AG04450 (cell line): ENCODE measurements at regions not wholly inside any gene's neighbourhood (a gene's known extent, or its start where the extent isn't known, plus 50 kb on each side); places are given as distances from the start of the nearest gene placed in this dataset.
"Not testable (repeated sequence)": the region's sequence is repeated elsewhere in the genome, so short reads cannot be mapped to it uniquely, and the experiment has no call there.

Experiments used
- CTCF ChIA-PET: fragments of 300-600, 350-600 bp; formaldehyde crosslinking; extraction: SDS; loops from one replicate; lab custom pipeline; 2022; ENCODE audit warnings: antibody characterized with exemption, inconsistent platforms; lab: Charles Lee
- POLR2A ChIA-PET: fragments of 350-600 bp; formaldehyde crosslinking; extraction: SDS; loops from one replicate; lab custom pipeline; 2021; ENCODE audit warnings: antibody characterized with exemption, inconsistent platforms; lab: Yijun Ruan, JAX
- DNase-seq: peaks from one replicate; pipeline ENCODE4 v3.0.0-alpha.2; 2011; ENCODE audit warnings: low read depth, low spot score
- H3K27ac ChIP-seq: one replicate; pipeline ENCODE4 v1.5.1; 2012; ENCODE audit warnings: low read depth, low read length, control low read depth
- H3K27me3 ChIP-seq: one replicate; pipeline ENCODE4 v1.6.0; 2012; ENCODE audit warnings: low read length; ENCODE audit not compliant: control insufficient read depth, insufficient read depth
- H3K4me3 ChIP-seq: 2 replicates; pipeline ENCODE4 v1.5.1; 2011; ENCODE audit warnings: mild to moderate bottlenecking, low read depth, low read length, control low read depth
- H3K9me3 ChIP-seq: 2 replicates; pipeline ENCODE4 v1.5.1; 2012; ENCODE audit warnings: low read length; ENCODE audit not compliant: control insufficient read depth, insufficient read depth

DNA sequence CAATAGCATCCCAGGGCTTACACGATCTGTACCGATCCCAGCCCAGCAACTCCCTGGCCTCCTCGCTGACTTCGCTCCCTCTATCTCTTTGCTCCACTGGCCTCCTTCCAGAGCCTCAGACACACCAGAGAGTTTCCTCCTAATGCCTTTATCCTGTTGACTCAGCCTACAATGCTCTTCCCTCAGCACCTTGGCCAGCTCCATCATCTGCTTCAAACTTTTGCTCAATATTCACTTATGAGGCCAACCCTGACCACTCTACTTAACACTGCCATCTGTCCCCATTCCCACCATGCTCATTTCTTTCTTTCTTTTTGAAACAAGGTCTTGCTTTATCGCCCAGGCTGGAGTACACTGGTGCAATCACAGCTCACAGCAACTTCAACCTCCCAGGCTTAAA lies 180.9 kb downstream of the CEP170 start:
- DNase-seq, CTCF ChIA-PET, H3K27me3 ChIP-seq, POLR2A ChIA-PET, H3K27ac ChIP-seq, H3K4me3 ChIP-seq, H3K9me3 ChIP-seq: not testable (repeated sequence)

DNA sequence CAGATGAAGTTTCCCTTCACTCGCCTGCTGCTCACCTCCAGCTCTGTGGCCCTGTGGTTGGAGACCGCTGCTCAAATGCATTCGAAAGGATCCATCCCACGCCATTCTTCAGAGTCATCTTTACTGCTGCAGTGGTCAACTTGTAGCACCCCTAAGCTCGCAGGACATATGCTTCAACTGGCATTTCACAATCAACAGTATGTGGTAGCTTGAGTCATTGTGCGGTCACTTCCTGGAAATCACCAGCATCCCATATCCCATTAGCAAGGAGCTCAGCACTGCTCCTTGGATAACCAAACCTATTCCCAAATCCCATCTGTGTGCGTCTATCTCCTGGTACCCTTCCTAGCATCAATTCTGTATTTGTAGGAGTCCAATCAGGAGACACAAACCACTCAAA lies 188.0 kb downstream of the CEP170 start:
- H3K4me3 ChIP-seq, H3K27me3 ChIP-seq, CTCF ChIA-PET, POLR2A ChIA-PET, H3K27ac ChIP-seq, H3K9me3 ChIP-seq, DNase-seq: not testable (repeated sequence)

GRCh38 chr1:243061965-243062364 lies 193.1 kb downstream of the CEP170 start:
- CTCF ChIA-PET, H3K9me3 ChIP-seq, H3K27me3 ChIP-seq, POLR2A ChIA-PET, DNase-seq, H3K27ac ChIP-seq, H3K4me3 ChIP-seq: not testable (repeated sequence)

DNA sequence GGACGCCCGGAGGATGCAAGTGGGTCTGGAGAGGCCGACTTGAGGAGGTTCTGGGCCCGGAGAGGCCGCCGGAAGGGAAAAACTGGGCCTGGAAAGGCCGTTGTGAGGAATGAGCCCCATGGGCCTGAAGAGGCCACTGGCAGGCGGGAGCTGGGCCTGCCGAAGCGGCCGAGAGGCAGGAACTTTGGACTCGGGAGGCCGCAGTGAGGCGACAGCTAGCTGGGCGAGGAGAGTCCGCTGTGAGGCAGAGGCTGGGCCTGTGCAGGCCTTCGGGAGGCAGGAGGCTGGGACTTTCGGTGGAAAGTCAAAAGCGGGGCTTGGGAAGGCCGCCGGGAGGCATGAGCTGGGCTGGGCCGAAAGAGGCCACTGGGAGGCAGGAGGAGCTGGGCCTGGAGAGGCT lies 199.6 kb downstream of the CEP170 start:
- POLR2A ChIA-PET, DNase-seq, H3K27ac ChIP-seq, H3K27me3 ChIP-seq, CTCF ChIA-PET, H3K4me3 ChIP-seq: not testable (repeated sequence)
- peaks cover 12% of the 10 kb centered on the region; the same call in 1 of the 2 replicates for H3K9me3 ChIP-seq

DNA sequence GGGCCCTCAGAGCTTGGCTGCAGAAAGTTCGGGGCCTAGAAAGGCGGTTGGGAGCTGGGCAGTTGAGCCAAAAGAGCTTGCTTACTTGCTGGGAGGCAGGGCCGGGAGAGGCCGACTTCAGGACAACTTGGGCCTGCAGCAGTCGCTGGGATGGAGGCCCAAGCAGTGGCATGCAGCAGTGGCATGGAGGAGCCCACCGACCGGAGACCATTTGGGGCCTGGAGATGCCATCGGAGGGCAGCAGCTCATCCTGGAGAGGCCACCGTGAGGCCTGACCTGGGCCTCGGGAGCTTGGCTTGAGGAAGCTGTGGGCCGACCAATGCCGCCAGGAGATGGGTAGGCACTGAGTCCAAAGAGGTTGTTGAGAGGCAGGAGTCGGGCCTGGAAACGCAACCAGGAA lies 200.0 kb downstream of the CEP170 start:
- DNase-seq, POLR2A ChIA-PET, H3K4me3 ChIP-seq, CTCF ChIA-PET, H3K27me3 ChIP-seq, H3K27ac ChIP-seq: not testable (repeated sequence)
- H3K9me3 ChIP-seq: peaks cover 12% of the 10 kb centered on the region; the same call in 1 of the 2 replicates

DNA sequence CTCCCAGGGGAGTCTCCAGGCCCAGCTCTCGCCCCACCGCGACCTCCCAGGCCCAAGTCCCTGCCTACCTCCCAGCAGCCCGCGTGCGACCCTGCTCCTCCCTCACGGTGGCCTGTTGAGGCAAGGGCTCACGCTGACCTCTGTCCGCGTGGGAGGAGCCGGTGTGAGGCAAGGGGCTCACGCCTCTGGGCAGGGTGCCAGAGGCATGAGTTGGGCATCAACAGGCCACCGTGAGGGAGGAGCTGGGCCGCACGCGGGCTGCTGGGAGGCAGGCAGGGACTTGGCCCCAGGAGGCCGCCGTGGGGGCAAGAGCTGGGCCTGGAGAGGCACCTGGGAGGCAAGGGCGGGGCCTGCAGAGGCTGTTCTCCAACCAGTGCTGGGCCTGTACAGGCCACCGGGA lies 200.4 kb downstream of the CEP170 start:
- H3K4me3 ChIP-seq, H3K27me3 ChIP-seq, POLR2A ChIA-PET, DNase-seq, CTCF ChIA-PET, H3K27ac ChIP-seq: not testable (repeated sequence)
- H3K9me3 ChIP-seq: peaks cover 12% of the 10 kb centered on the region; the same call in 1 of the 2 replicates

DNA sequence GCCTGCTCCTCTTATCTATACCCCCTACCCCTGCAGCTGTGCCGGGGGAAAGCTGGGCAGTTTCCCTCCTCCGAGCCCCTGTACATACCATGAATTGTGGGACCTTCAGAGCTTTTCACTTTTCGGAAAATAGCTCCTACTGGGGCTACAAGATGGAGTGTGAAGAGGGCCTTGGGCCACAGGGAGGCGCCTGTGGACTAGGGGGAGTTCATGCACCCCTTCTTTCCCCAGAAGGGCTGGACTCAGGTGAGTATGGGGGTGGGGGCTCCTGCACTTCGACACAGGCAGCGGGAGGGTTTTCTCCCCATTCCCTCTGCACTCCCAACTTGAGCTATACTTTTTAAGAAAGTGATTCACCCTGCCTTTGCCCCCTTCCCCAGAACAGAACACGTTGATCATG lies 202.0 kb downstream of the CEP170 start:
- peaks cover 12% of the 10 kb centered on the region; the same call in 1 of the 2 replicates for H3K9me3 ChIP-seq
- H3K27ac ChIP-seq, H3K27me3 ChIP-seq, H3K4me3 ChIP-seq, DNase-seq, POLR2A ChIA-PET, CTCF ChIA-PET: not testable (repeated sequence)

DNA sequence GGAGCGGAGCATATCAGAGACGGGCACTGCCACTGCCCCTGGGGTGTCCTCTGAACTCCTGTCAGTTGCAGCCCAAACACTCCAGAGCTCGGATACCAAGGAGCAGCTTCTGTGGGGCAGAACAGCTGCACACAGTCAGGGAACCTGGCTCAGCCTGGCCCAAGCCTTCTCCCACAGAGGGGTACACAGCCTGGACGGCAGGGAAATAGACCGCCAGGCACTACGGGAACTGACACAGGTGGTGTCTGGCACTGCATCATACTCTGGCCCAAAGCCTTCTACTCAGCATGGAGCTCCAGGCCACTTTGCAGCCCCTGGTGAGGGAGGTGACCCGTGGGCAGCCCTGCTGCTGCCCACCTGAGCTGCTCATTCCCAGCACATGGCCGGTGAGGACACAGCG lies 204.5 kb downstream of the CEP170 start:
- H3K4me3 ChIP-seq, POLR2A ChIA-PET: not testable (repeated sequence)

GRCh38 chr1:243049716-243050115 lies 205.4 kb downstream of the CEP170 start:
- DNase-seq, POLR2A ChIA-PET, H3K4me3 ChIP-seq, H3K27ac ChIP-seq, CTCF ChIA-PET, H3K27me3 ChIP-seq, H3K9me3 ChIP-seq: not testable (repeated sequence)

More for the DNA sequence above, 204.5 kb downstream of the CEP170 start:
- peaks cover 12% of the 10 kb centered on the region; the same call in 1 of the 2 replicates for H3K9me3 ChIP-seq
- DNase-seq, H3K27me3 ChIP-seq, CTCF ChIA-PET, H3K27ac ChIP-seq: not testable (repeated sequence)

DNA sequence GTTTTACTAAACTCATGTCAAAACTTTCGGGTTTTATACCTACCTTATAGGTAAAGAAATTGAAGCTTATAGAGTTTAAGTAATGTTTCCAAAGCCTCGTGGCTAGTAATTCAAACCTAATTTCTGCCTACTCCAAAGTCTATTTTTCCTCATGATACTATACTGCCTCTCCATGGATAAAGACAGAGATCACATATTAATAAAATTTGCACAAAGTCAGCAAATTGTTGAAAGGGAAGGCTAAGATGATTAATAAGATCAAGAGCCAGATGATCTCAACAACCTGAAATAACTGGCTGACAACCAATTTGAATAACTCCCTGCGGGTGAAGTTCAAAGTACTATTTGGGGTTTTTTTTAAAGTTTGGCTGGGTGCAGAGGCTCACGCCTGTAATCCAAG lies 233.7 kb downstream of the CEP170 start:
- H3K27me3 ChIP-seq, DNase-seq, CTCF ChIA-PET, H3K27ac ChIP-seq, H3K9me3 ChIP-seq, POLR2A ChIA-PET, H3K4me3 ChIP-seq: not testable (repeated sequence)

DNA sequence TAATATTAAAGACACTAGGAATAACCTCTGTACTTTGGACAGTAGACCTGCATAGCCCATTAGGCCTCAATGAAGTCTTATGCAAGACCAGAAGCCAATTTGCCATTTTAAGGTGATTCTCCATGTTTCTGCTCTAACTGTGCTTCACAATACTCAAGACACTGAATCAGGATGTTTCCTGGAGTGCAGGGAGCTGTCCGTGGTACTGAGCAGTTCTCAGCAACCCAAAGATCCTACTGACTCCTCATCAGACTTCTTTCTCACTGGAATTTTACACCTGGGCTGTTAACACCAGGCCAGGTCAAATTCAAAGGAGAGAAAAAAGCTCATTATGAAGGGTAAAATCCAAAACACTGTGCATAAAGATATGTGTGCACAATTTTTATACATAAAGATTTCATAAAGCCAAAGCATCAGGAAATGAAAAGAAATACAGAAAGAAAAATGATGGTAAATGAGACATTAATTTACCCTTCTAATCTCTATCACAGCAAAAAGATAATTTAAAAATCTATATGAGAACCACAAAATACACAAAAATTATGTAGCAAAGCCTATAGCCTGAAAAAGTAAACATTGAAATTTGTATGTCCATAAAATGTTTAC lies 235.9 kb downstream of the CEP170 start:
- POLR2A ChIA-PET, DNase-seq, H3K9me3 ChIP-seq, H3K27ac ChIP-seq, H3K4me3 ChIP-seq, CTCF ChIA-PET, H3K27me3 ChIP-seq: not testable (repeated sequence)

DNA sequence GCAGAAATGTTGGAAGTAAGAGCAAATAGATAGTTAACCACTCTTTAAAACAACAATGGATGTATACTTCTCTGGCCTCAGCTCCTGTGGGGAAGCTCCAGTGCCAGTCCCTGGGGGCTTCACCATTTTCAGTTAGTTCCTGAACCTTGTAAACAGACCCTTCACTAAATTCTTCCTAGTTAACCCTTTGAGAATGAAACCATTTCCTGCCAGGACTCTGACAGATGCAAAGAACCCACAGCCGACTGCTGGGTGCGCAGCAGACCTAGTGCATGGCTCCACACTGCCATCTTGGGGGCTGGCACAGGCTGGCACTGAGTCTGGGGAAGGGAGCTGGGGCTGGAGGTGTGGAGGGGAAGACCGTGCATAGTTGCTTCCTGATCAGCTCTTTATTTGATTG lies 244.4 kb downstream of the CEP170 start:
- H3K4me3 ChIP-seq, H3K9me3 ChIP-seq, POLR2A ChIA-PET, DNase-seq, H3K27me3 ChIP-seq, CTCF ChIA-PET, H3K27ac ChIP-seq: not testable (repeated sequence)
